OCI-LY3 (cell line): ENCODE measurements at regions not wholly inside any gene's neighbourhood (a gene's known extent, or its start where the extent isn't known, plus 50 kb on each side); places are given as distances from the start of the nearest gene placed in this dataset.

Experiments used
- EZH2phosphoT487 ChIP-seq: fragments of 200-600 bp; shearing (Covaris generic); IDR thresholded peaks from 2 replicates; pipeline ENCODE4 v1.6.1; 2018; ENCODE audit warnings: antibody characterized with exemption, mixed run types, low read depth
- TF ChIP-seq, protein P1 (sequence below): fragments of 200-600, 300-600 bp; sonication (generic); IDR thresholded peaks from 2 replicates; pipeline ENCODE4 v1.5.1; 2014; ENCODE audit warnings: antibody characterized with exemption, low read length, low read depth

DNA sequence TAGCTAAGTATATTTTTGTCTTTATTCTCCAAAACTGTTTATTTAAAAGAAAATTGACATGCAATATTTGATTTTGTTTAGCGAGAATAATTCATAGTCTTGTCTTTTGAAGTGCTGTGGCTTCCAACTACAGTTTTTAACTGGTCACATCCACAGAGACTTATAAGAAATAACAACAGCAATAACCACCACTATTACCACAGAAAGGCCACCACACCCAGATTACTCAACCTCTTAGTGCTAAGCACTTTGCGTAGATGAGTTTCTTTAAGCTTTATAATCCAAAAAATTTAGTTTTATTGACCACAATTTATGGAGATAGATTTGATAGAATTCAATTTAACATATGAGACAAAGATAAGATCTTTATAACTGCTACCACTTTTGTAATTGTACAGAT lies 468.4 kb upstream of the UBE2E2 start:
- TF ChIP-seq, protein P1, sequence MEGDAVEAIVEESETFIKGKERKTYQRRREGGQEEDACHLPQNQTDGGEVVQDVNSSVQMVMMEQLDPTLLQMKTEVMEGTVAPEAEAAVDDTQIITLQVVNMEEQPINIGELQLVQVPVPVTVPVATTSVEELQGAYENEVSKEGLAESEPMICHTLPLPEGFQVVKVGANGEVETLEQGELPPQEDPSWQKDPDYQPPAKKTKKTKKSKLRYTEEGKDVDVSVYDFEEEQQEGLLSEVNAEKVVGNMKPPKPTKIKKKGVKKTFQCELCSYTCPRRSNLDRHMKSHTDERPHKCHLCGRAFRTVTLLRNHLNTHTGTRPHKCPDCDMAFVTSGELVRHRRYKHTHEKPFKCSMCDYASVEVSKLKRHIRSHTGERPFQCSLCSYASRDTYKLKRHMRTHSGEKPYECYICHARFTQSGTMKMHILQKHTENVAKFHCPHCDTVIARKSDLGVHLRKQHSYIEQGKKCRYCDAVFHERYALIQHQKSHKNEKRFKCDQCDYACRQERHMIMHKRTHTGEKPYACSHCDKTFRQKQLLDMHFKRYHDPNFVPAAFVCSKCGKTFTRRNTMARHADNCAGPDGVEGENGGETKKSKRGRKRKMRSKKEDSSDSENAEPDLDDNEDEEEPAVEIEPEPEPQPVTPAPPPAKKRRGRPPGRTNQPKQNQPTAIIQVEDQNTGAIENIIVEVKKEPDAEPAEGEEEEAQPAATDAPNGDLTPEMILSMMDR, result no peak
- no peak for TF ChIP-seq EZH2phosphoT487
